ENCODE measurements at regions not wholly inside any gene's neighbourhood (a gene's known extent, or its start where the extent isn't known, plus 50 kb on each side); places are given as distances from the start of the nearest gene placed in this dataset.

DNA sequence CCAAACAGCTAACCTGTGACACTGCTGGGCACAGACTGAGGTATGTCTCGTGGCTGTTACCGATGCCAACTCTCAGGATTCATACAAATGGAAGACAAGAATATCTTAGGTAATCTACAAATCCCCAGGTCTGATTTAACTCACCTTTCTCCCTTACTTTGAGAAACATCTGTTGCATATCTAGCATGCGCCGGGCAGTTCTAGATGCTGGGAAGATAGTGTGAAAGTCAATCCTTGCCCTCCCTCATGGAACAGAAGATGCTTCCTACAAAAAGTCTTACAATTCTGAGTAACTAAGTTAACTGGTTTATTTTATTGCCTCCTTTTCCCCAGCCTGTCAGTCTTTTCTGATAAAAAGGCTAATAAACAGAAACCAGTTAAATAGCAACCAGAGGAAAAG is 212.2 kb upstream of the FAT1 start:
- DNase-seq: no peak

DNA sequence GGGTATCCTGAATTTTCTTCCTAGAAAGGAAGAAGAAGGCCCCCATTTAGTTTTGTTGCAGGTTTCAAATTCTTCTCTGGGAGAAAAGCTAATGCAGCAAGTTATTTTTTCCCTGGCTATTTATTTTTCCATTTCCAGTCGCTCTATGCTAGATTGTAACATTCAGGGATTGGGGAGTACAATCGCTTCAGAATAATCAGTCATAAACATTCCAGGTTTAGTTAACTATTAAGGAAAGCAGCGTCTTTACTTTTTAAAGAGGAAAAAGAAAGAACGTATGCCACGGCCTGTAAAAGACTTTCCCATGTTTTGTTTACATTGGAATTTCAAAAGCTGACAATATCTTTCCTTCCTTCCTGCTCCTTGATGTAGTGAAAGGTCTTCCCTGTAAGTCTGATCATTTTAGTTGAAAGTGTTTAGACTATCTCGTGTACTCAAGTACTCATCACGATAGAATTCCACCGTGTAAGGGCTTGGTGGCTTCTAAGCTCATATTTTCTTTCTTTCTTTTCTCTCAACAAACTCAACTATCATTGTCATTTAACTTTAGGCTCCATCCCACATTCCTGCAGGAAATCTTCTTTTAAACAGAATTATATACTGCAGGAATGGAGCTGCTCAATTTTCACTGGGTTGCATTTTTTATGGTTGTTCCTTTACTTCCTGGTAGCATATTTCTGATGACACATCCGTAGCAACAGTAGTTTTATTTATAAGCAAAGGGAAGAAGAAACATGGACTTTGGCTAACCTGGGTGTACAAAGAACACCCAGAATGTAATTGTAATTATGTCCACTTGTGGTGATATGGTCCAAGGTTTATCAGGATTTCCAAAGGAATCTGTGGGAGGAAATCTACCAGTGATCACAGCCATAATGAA is 213.1 kb upstream of the FAT1 start:
- DNase-seq: no peak

DNA sequence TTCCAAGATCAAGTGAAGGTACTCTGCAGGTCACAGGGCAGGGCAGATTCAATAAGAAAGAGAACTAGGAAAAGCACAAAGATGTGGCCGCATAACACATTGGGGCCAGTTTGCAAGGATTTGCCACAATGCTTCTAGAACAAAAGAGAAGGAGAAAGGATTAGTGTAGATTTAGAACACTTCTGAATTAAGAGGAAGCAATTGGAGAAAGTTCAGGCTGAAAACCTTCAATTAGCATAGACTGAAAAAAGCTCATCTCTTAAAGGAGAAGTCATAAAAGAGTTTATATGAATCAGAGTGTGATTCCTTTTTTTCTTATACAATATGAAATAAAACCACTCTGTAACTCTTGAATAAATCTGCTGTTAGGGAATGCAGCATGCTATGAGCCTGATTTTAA is 215.6 kb upstream of the FAT1 start:
- no peak for DNase-seq

GRCh38 chr4:186939766-186940165 is 216.1 kb upstream of the FAT1 start:
- no peak for DNase-seq

DNA sequence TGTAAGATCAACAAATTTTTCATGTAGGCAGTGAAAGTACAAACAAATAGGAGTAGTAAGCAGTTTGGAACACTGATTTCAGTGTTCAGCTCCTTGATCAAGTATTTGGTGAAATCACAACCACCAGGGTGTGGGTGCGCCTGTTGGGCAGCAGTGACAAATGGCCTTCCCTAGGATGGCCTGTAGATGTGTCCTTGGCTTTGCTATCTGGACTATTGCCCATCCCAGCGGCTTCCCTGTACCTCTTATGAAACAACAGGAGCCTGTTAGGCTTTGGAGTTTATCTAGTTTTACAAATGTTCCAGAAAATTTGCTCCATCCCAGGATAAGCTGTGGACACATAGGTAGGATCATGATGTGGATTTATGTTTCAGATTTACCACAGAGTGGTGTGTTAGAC is 216.8 kb upstream of the FAT1 start:
- no peak for DNase-seq

DNA sequence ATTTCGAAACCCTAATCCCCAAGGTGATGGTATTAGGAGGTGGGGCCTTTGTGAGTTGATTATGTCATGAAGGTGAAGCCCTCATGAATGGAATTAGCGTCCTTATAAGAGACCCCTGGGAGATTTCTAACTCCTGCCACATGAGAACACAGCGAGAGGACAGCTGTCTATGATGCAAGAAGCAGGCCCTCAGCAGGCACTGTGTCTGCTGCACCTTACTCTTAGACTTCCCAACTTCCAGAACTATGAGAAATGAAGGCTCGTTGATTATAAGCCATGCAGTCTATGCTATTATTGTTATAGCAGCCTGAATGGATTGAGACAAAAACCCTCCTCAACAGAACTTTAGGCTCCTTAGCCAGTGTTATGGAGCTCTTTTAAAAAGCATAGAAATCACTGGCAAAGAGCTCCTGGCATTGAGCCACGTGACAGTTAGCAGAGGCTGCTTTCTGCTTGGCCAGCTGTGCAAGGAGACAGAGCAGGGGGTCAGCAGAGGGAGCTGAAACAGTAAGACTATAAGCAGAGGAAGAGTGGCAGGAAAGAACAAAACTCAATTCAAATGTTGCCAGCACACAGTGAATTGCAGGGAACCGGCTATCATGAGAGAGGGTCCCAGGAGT is 219.2 kb upstream of the FAT1 start:
- no peak for DNase-seq

DNA sequence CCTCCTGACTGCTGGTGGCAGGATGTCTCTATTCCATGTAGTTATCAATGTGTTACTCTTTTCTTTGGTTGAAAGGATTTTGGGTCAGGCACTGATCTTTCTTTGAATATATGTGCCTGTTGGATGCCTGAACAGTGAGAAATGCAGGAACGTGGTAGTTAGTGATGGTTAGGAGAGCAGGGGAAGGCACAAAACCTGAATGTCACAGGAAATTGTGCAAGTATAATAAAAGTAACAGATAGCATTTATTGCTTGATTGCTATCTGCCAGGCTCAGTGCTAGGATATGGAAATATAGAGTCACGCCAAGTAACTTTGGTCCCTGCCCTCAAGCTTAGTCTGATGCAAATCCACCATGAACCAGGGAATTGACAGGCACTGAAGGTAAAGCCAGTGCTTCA is 219.8 kb upstream of the FAT1 start:
- DNase-seq: no peak

DNA sequence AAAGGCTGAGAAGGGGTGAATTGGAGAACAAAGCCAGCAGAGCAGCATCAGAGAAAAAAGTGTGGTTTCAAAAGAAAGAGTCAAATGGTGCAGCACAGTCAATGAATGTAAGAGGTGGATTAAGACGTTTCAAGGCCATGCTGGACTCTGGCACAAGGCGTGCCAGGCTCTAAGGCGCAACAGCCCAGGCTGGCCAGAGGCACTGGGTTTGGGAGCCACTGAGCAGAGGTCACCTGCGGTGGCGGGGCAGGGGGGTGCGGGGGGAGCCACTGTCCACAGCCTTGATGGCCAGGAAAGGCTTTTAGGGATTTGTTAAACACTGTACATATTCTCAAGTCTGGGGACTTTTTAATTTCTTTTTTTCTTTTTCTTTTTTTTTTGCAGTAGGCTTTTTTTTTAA is 222.5 kb upstream of the FAT1 start:
- no peak for DNase-seq

- no peak for DNase-seq
Observed at GRCh38 chr4:186946682-186947294, 223.1 kb upstream of the FAT1 start.

DNA sequence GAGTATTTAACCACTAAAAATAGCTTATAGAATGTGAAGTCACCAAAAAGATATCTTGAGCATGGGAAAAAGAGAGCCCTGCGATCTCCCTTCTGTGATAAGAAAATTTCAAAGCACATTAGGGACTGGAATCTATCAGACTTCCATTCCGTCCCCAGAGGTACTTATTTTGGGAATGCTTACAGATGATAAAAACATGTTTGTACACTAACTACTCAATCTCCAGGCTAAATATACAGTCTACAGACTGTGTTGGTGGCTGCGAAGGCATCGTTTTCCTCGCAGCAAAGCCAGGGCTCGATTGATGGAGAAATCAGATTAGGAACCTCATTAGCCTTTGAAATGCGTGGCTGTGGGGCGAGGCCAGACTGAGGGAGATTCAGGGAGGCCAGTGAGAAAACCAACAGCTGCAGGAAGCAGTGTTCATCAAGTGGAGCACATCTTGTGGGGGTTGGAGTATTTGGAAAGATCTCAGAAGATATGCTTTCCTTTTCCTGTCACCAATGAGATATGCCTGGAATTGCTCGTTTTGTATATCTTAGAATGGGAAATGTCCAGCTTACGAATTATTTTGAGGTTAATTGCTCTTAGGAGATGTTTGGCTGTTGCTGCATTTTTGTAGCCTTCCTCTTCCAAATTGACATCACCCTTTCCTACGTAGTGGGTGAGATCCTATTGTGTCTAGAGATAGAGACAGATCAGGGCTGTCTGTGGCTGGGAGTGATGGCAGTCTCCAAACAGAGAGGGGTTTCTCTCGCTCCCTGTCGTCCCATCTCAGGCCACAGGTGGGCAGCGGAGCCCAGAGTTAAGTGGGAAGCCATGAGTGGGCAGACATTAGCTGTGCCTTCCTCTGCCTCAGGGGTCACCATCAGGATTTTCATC is 224.9 kb upstream of the FAT1 start:
- DNase-seq: no peak

GRCh38 chr4:186949847-186950246 is 226.2 kb upstream of the FAT1 start:
- DNase-seq: no peak

DNA sequence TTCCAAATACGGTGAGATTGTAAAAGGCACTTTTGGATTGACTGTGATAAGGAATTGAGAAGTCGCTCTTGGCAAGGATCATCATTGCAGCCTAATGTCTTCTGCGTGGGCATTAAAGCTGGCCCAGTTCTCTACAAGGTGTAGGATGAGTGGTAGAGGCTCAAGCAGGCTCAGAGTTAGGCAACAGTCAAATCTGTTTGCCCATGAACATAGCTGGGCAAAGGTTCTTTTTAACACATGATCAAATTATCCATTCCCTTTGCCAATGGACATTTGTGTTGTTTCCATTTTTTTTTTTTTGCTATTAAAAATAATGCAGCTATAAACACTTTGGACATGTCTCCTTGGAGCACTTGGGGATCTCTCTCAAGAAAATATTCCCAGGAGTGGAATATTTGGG is 229.1 kb upstream of the FAT1 start:
- no peak for DNase-seq

GRCh38 chr4:186953599-186954260 is 230.1 kb upstream of the FAT1 start:
- DNase-seq: no peak

DNA sequence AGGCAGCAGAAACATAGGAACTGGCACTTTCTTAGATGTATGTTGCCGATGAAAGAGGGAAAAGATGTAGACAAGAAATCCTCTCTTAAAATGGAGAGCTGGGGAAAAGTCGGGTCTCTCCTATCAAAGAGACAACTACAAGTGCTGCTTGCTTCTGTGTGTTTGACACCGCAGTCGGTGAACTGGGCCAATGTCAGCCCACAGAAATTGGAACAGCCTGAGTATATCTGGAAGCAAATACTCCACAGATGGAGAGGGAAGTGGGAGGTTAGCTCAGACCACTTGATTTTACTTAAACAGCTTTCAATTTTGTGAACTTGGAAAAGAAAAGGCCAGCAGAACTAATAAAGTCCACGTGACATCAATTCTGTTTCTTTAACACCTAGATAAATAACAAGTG is 230.9 kb upstream of the FAT1 start:
- DNase-seq: no peak

GRCh38 chr4:186954956-186955355 is 231.3 kb upstream of the FAT1 start:
- DNase-seq: no peak

DNA sequence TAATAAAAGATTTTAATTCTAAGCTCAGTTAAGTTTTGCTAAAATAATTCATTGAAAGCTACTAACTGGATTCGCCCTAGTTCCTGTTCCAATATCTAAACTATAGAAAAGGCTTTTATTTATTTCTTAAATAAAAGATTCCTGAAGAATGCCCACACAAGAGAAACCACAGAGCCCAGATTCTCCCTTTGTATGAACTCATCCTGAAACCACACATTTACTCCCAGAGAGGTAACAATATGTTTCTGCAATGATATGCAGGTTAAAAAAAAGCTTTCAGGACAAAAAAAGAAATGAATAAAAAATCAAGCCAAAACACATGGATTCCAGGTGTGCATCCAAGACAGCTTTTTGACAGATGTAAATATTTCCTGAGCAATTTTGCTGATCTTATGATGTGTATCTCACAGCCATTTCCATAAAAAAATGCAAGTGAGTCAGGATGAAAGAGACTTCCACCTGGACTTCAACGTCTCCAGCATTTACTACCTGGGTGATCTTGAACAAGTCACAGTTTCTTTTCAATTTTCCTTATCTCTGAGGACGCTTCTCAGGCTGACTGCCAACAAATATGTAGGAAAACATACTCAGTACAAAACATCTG is 234.4 kb upstream of the FAT1 start:
- no peak for DNase-seq

- no peak for DNase-seq
Observed at GRCh38 chr4:186958726-186959350, 235.2 kb upstream of the FAT1 start.

GRCh38 chr4:186979961-186980745 is 256.5 kb upstream of the FAT1 start:
- no peak for DNase-seq

- DNase-seq: no peak
Observed at GRCh38 chr4:186981161-186981560, 257.5 kb upstream of the FAT1 start.

GRCh38 chr4:186982160-186982559 is 258.5 kb upstream of the FAT1 start:
- DNase-seq: no peak

- DNase-seq: no peak
Observed at GRCh38 chr4:186984105-186984644, 260.5 kb upstream of the FAT1 start.

All from NCI-H1417 treated with DMSO at 0.1 percent for 48 hours (cell line).